Epithelial cell of proximal tubule (primary cell): ENCODE measurements at regions not wholly inside any gene's neighbourhood (a gene's known extent, or its start where the extent isn't known, plus 50 kb on each side); places are given as distances from the start of the nearest gene placed in this dataset.
A peak's percentile ranks its signal among the peaks of the same experiment; 100 is the strongest.

Experiments used
- DNase-seq: peaks from one replicate; pipeline ENCODE4 v3.0.0-alpha.2; 2011; ENCODE audit warnings: low read depth
- H3K4me3 ChIP-seq: 2 replicates; pipeline ENCODE4 v1.5.1; 2011; ENCODE audit warnings: low read depth, mild to moderate bottlenecking, low read length
- CTCF ChIP-seq: conservative IDR thresholded peaks from 2 replicates; pipeline ENCODE4 v1.5.1; 2012; ENCODE audit warnings: low read depth, mild to moderate bottlenecking, low read length

- H3K4me3 ChIP-seq, result no peak overlapping the region
- no peak for DNase-seq
- no peak for TF ChIP-seq CTCF
Observed at GRCh38 chr3:5972586-5972985, 785.1 kb downstream of the EDEM1 start.

- no peak for DNase-seq
- no peak for TF ChIP-seq CTCF
- no peak overlapping the region for H3K4me3 ChIP-seq
Observed at GRCh38 chr3:5974630-5975322, 787.3 kb downstream of the EDEM1 start.

GRCh38 chr3:5977331-5977730, 789.8 kb downstream of the EDEM1 start:
- no peak for DNase-seq
- TF ChIP-seq CTCF, result no peak
- H3K4me3 ChIP-seq, result no peak overlapping the region

GRCh38 chr3:5980475-5980874, 793.0 kb downstream of the EDEM1 start:
- no peak for DNase-seq
- no peak for TF ChIP-seq CTCF
- H3K4me3 ChIP-seq, result no peak overlapping the region

GRCh38 chr3:5994651-5995050, 807.1 kb downstream of the EDEM1 start:
- no peak for DNase-seq
- H3K4me3 ChIP-seq, result no peak overlapping the region
- no peak for TF ChIP-seq CTCF

GRCh38 chr3:6018456-6018855, 830.9 kb downstream of the EDEM1 start:
- no peak overlapping the region for H3K4me3 ChIP-seq
- TF ChIP-seq CTCF, result no peak
- no peak for DNase-seq

- no peak for TF ChIP-seq CTCF
- H3K4me3 ChIP-seq, result no peak overlapping the region
- peak; percentile 3 for DNase-seq
Observed at GRCh38 chr3:6022621-6023020, 835.1 kb downstream of the EDEM1 start.
